RWPE1 (cell line): ENCODE measurements at regions not wholly inside any gene's neighbourhood (a gene's known extent, or its start where the extent isn't known, plus 50 kb on each side); places are given as distances from the start of the nearest gene placed in this dataset.

Experiments used
- CTCF ChIA-PET: fragments of 350-600 bp; sonication (Branson Sonifier 250); formaldehyde crosslinking; extraction: SDS; loops from one replicate; lab custom pipeline; 2021; lab: Yijun Ruan, JAX
- POLR2A ChIA-PET: fragments of 400-600 bp; formaldehyde crosslinking; extraction: SDS; loops from one replicate; lab custom pipeline; 2020; ENCODE audit warnings: antibody characterized with exemption; ENCODE audit not compliant: low non-redundant PET; lab: Yijun Ruan, JAX
- DNase-seq: peaks from one replicate; pipeline ENCODE4 v3.0.0; 2012; ENCODE audit warnings: low spot score
- H3K27ac ChIP-seq: fragments of 450-650 bp; 2 replicates; pipeline ENCODE4 v1.5.1; 2017
- CTCF ChIP-seq: fragments of 450-650 bp; conservative IDR thresholded peaks from 2 replicates; pipeline ENCODE4 v1.5.1; 2017; ENCODE audit warnings: low read depth, mild to moderate bottlenecking

- DNase-seq = no peak
- CTCF ChIA-PET = no interaction called here
- H3K27ac ChIP-seq = no peak overlapping the region
- TF ChIP-seq CTCF = no peak
- POLR2A ChIA-PET = no interaction called here
Measured at GRCh38 chr18:24538414-24539264, 78.2 kb downstream of the HRH4 start.

- ChIA-PET CTCF (interaction anchor here (1.5 to 2.2 kb wide), 2 partner anchors 52 to 186 kb away, joined by 4 to 5 read pairs; no protein-coding TSS in a partner anchor), POLR2A (no interaction called here)
- DNase-seq = no peak
- H3K27ac ChIP-seq = no peak overlapping the region
- TF ChIP-seq CTCF = no peak
Measured at GRCh38 chr18:24539866-24540617, 79.6 kb downstream of the HRH4 start.

- ChIA-PET CTCF (interaction anchor here (1.5 to 2.2 kb wide), 2 partner anchors 53 to 186 kb away, joined by 4 to 5 read pairs; no protein-coding TSS in a partner anchor), POLR2A (no interaction called here)
- DNase-seq = no peak
- no peak overlapping the region for H3K27ac ChIP-seq
- no peak for TF ChIP-seq CTCF
Measured at GRCh38 chr18:24540896-24541295, 80.5 kb downstream of the HRH4 start.

GRCh38 chr18:24543086-24543794 lies 82.8 kb downstream of the HRH4 start:
- DNase-seq = no peak
- no peak for TF ChIP-seq CTCF
- ChIA-PET POLR2A (no interaction called here), CTCF (interaction anchor here (0.6 to 1.2 kb wide), 8 partner anchors 11 to 1050 kb away, joined by 3 to 9 read pairs (median 4); no protein-coding TSS in a partner anchor)
- H3K27ac ChIP-seq = no peak overlapping the region

- H3K27ac ChIP-seq = no peak overlapping the region
- ChIA-PET POLR2A (no interaction called here), CTCF (interaction anchor here (0.6 to 1.2 kb wide), 9 partner anchors 9 to 1049 kb away, joined by 3 to 9 read pairs (median 5); no protein-coding TSS in a partner anchor)
- TF ChIP-seq CTCF = peak; percentile 49
- DNase-seq = peak; percentile 42
Measured at GRCh38 chr18:24543795-24544498, 83.5 kb downstream of the HRH4 start.
